B cell (primary cell): ENCODE measurements at regions not wholly inside any gene's neighbourhood (a gene's known extent, or its start where the extent isn't known, plus 50 kb on each side); places are given as distances from the start of the nearest gene placed in this dataset.

ENCODE experiments used
- ATAC-seq: fragments of 200-7000 bp; cut with Tn5 transposase; one replicate; pipeline ENCODE4 v1.10.0; 2021; ENCODE audit warnings: low read depth, mild to moderate bottlenecking, moderate number of reproducible peaks, moderate library complexity
- CTCF ChIA-PET: fragments of 350-600 bp; sonication (Branson Sonifier 250); formaldehyde crosslinking; loops from one replicate; lab custom pipeline; 2021; ENCODE audit warnings: antibody characterized with exemption, inconsistent platforms; lab: Charles Lee
- POLR2A ChIA-PET: fragments of 350-600 bp; sonication (Branson Sonifier 250); formaldehyde crosslinking; loops from one replicate; lab custom pipeline; 2021; ENCODE audit warnings: antibody characterized with exemption; lab: Charles Lee
- DNase-seq: peaks from one replicate; pipeline ENCODE4 v3.0.0; 2013
- H2AFZ ChIP-seq: 2 replicates; pipeline ENCODE4 v1.6.1; 2012; ENCODE audit warnings: mild to moderate bottlenecking, low read depth, low read length; ENCODE audit not compliant: insufficient read depth, poor library complexity, severe bottlenecking
- H3K27ac ChIP-seq, 2 donors: 1 replicate in 1 of 2; 2 replicates in 1 of 2; pipeline ENCODE4 v1.5.1; 2012 to 2013; ENCODE audit warnings: low read length in 2 of 2, mild to moderate bottlenecking in 2 of 2, moderate library complexity in 1 of 2
- H3K27me3 ChIP-seq, 4 experiments: fragments of 200-600 bp in 1 of 4; sonication (generic) in 1 of 4; replicated peaks in 1 of 4; 1 replicate in 2 of 4; 2 replicates in 2 of 4; pipeline versions ENCODE4 v1.6.1 to v1.7.0; 2013 to 2016; ENCODE audit warnings: low read length in 3 of 4, mild to moderate bottlenecking in 2 of 4, mixed read lengths in 1 of 4, moderate library complexity in 1 of 4; ENCODE audit not compliant: insufficient read depth in 4 of 4, control insufficient read depth in 3 of 4; ENCODE audit errors: control extremely low read depth in 1 of 4
- H3K36me3 ChIP-seq, 2 experiments: replicated peaks in 1 of 2; 1 replicate in 1 of 2; 2 replicates in 1 of 2; pipeline versions ENCODE4 v1.6.1 to v1.7.1; 2013; ENCODE audit warnings: low read length in 1 of 2; ENCODE audit not compliant: insufficient read depth in 2 of 2, control insufficient read depth in 1 of 2; ENCODE audit errors: control extremely low read depth in 1 of 2, extremely low read depth in 1 of 2
- H3K4me1 ChIP-seq, 2 donors: fragments of 200-600 bp in 1 of 2; sonication (generic) in 1 of 2; 1 replicate in 1 of 2; 2 replicates in 1 of 2; pipeline versions ENCODE4 v1.5.1 to v1.6.1; 2013 to 2017; ENCODE audit warnings: low read length in 2 of 2; ENCODE audit not compliant: control insufficient read depth in 2 of 2, insufficient read depth in 2 of 2
- H3K4me2 ChIP-seq: replicated peaks from 2 replicates; pipeline ENCODE3; 2012; ENCODE audit warnings: mild to moderate bottlenecking, low read depth, low read length; ENCODE audit not compliant: poor library complexity, severe bottlenecking
- H3K4me3 ChIP-seq, 5 experiments: fragments of 200-600 bp in 1 of 5; sonication (generic) in 1 of 5; 1 replicate in 3 of 5; 2 replicates in 2 of 5; pipeline versions ENCODE4 v1.5.1 to v1.7.0; 2011 to 2016; ENCODE audit warnings: low read length in 4 of 5, mild to moderate bottlenecking in 4 of 5, low read depth in 2 of 5, control low read depth in 1 of 5, moderate library complexity in 1 of 5; ENCODE audit not compliant: insufficient read depth in 1 of 5; ENCODE audit errors: control extremely low read depth in 1 of 5, extremely low read depth in 1 of 5
- H3K79me2 ChIP-seq: fragments of 200-600 bp; sonication (generic); one replicate; pipeline ENCODE4 v1.6.0; 2016; ENCODE audit warnings: low read length; ENCODE audit not compliant: control insufficient read depth, insufficient read depth
- H3K9ac ChIP-seq: fragments of 200-600 bp; sonication (generic); 2 replicates; pipeline ENCODE4 v1.6.1; 2017; ENCODE audit warnings: mild to moderate bottlenecking, low read length, moderate library complexity
- H3K9me3 ChIP-seq, 3 donors: one replicate each; pipeline versions ENCODE4 v1.6.1 to v1.7.1; 2013; ENCODE audit warnings: low read length in 2 of 3; ENCODE audit not compliant: control insufficient read depth in 2 of 3, insufficient read depth in 1 of 3; ENCODE audit errors: control extremely low read depth in 1 of 3
- H4K20me1 ChIP-seq: 2 replicates; pipeline ENCODE4 v1.6.0; 2012; ENCODE audit warnings: mild to moderate bottlenecking, low read length; ENCODE audit not compliant: insufficient read depth, control insufficient read depth, poor library complexity, severe bottlenecking
- H3K27ac Mint-ChIP-seq: one replicate; pipeline ENCODE4 v1.8.0; 2021; ENCODE audit warnings: mixed read lengths
- H3K27me3 Mint-ChIP-seq: one replicate; pipeline ENCODE4 v1.8.0; 2021; ENCODE audit warnings: mixed read lengths
- H3K4me1 Mint-ChIP-seq: one replicate; pipeline ENCODE4 v1.8.0; 2021; ENCODE audit warnings: mixed read lengths
- H3K4me3 Mint-ChIP-seq: one replicate; pipeline ENCODE4 v1.8.0; 2021; ENCODE audit warnings: mixed read lengths
- H3K9me3 Mint-ChIP-seq: one replicate; pipeline ENCODE4 v1.8.0; 2022; ENCODE audit warnings: mixed read lengths; ENCODE audit not compliant: insufficient read depth
- EZH2 ChIP-seq: IDR thresholded peaks from 2 replicates; pipeline ENCODE4 v1.6.1; 2012; ENCODE audit warnings: borderline replicate concordance, low read depth, mild to moderate bottlenecking, moderate library complexity, low read length; ENCODE audit not compliant: insufficient read depth, poor library complexity, severe bottlenecking
- WGBS: methylation state at CpG from one replicate; pipeline ENCODE4 v1.1.5; 2013; ENCODE audit warnings: missing lambda C conversion rate; ENCODE audit not compliant: insufficient coverage; 5-methylcytosine and 5-hydroxymethylcytosine counted together
- intact Hi-C: fragments of 100-400 bp; cut with micrococcal nuclease; formaldehyde crosslinking; loops from one replicate; pipeline ENCODE4 v1.10.0; 2022
- TF ChIP-seq, protein P1 (sequence below): fragments of 200-600 bp; IDR thresholded peaks from one replicate; pipeline ENCODE4 v1.8.0; 2022; ENCODE audit warnings: antibody characterized with exemption, mild to moderate bottlenecking

- ChIA-PET CTCF (no interaction called here), POLR2A (no interaction called here)
- intact Hi-C loops, result no loop called here
- Mint-ChIP-seq H3K4me1 (no peaks in the 10 kb centered on the region), H3K27ac (no peak overlapping the region), H3K4me3 (no peak overlapping the region), H3K27me3 (no peaks in the 10 kb centered on the region), H3K9me3 (peaks cover 6% of the 10 kb centered on the region)
- DNase-seq (no peak), ATAC-seq (no peak)
- TF ChIP-seq EZH2, result no peak
- TF ChIP-seq, protein P1, sequence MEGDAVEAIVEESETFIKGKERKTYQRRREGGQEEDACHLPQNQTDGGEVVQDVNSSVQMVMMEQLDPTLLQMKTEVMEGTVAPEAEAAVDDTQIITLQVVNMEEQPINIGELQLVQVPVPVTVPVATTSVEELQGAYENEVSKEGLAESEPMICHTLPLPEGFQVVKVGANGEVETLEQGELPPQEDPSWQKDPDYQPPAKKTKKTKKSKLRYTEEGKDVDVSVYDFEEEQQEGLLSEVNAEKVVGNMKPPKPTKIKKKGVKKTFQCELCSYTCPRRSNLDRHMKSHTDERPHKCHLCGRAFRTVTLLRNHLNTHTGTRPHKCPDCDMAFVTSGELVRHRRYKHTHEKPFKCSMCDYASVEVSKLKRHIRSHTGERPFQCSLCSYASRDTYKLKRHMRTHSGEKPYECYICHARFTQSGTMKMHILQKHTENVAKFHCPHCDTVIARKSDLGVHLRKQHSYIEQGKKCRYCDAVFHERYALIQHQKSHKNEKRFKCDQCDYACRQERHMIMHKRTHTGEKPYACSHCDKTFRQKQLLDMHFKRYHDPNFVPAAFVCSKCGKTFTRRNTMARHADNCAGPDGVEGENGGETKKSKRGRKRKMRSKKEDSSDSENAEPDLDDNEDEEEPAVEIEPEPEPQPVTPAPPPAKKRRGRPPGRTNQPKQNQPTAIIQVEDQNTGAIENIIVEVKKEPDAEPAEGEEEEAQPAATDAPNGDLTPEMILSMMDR, result no peak
- Histone ChIP-seq H3K9me3 (peaks cover 0 to 4% (median 3%) of the 10 kb centered on the region in 3 donors), H3K27ac (no peak overlapping the region), H3K36me3 (no peaks in the 10 kb centered on the region), H4K20me1 (no peaks in the 10 kb centered on the region), H3K4me1 (no peaks in the 10 kb centered on the region), H3K4me3 (no peak overlapping the region), H3K4me2 (no peak overlapping the region), H3K27me3 (no peaks in the 10 kb centered on the region), H3K9ac (no peak overlapping the region), H2AFZ (no peak overlapping the region), H3K79me2 (no peaks in the 10 kb centered on the region)
- 100% methylated on average over 1 of the region's 2 CpGs for WGBS
Observed at GRCh38 chr19:31930401-31930800, 415.0 kb upstream of the ZNF507 start.

GRCh38 chr19:31937983-31938382, 407.4 kb upstream of the ZNF507 start:
- H3K27me3 ChIP-seq, result no peaks in the 10 kb centered on the region
- no peak overlapping the region for H3K27ac Mint-ChIP-seq
- no peak overlapping the region for H3K27ac ChIP-seq
- H3K79me2 ChIP-seq, result no peaks in the 10 kb centered on the region
- no peak for DNase-seq
- 83% methylated on average over 3 of the region's 3 CpGs for WGBS
- H3K9ac ChIP-seq, result no peak overlapping the region
- CTCF ChIA-PET, result no interaction called here
- H3K27me3 Mint-ChIP-seq, result no peaks in the 10 kb centered on the region
- H3K9me3 Mint-ChIP-seq, result peaks cover 5% of the 10 kb centered on the region
- H3K4me1 Mint-ChIP-seq, result no peaks in the 10 kb centered on the region
- no peaks in the 10 kb centered on the region for H3K36me3 ChIP-seq
- H3K4me1 ChIP-seq, result no peaks in the 10 kb centered on the region
- no peak overlapping the region for H2AFZ ChIP-seq
- no peak for ATAC-seq
- H3K4me2 ChIP-seq, result no peak overlapping the region
- TF ChIP-seq EZH2, result no peak
- TF ChIP-seq, protein P1, result no peak
- H3K9me3 ChIP-seq, result peaks cover 0 to 13% (median 0%) of the 10 kb centered on the region in 3 donors
- POLR2A ChIA-PET, result no interaction called here
- no peaks in the 10 kb centered on the region for H4K20me1 ChIP-seq
- no peak overlapping the region for H3K4me3 Mint-ChIP-seq
- no peak overlapping the region for H3K4me3 ChIP-seq
- intact Hi-C loops, result no loop called here
